ENCODE measurements at regions not wholly inside any gene's neighbourhood (a gene's known extent, or its start where the extent isn't known, plus 50 kb on each side); places are given as distances from the start of the nearest gene placed in this dataset.
A peak's percentile ranks its signal among the peaks of the same experiment; 100 is the strongest.

DNA sequence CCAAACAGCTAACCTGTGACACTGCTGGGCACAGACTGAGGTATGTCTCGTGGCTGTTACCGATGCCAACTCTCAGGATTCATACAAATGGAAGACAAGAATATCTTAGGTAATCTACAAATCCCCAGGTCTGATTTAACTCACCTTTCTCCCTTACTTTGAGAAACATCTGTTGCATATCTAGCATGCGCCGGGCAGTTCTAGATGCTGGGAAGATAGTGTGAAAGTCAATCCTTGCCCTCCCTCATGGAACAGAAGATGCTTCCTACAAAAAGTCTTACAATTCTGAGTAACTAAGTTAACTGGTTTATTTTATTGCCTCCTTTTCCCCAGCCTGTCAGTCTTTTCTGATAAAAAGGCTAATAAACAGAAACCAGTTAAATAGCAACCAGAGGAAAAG is 212.2 kb upstream of the FAT1 start:
- H3K9ac ChIP-seq (ENCODE audit: insufficient read depth in 1 of 2, low read length in 2 of 2): no peak overlapping the region
- ATAC-seq (ENCODE audit: insufficient read depth, low FRiP score): no peak
- 94 to 96% methylated on average over 4 of the region's 4 CpGs for WGBS, 2 donors
- H3K9me3 ChIP-seq (ENCODE audit: control insufficient read depth in 4 of 4, insufficient read depth in 3 of 4, low read length in 3 of 4): peaks cover 0 to 3% (median 0%) of the 10 kb centered on the region in 4 donors
- H3K4me3 ChIP-seq: no peak overlapping the region
- TF ChIP-seq, protein P1, sequence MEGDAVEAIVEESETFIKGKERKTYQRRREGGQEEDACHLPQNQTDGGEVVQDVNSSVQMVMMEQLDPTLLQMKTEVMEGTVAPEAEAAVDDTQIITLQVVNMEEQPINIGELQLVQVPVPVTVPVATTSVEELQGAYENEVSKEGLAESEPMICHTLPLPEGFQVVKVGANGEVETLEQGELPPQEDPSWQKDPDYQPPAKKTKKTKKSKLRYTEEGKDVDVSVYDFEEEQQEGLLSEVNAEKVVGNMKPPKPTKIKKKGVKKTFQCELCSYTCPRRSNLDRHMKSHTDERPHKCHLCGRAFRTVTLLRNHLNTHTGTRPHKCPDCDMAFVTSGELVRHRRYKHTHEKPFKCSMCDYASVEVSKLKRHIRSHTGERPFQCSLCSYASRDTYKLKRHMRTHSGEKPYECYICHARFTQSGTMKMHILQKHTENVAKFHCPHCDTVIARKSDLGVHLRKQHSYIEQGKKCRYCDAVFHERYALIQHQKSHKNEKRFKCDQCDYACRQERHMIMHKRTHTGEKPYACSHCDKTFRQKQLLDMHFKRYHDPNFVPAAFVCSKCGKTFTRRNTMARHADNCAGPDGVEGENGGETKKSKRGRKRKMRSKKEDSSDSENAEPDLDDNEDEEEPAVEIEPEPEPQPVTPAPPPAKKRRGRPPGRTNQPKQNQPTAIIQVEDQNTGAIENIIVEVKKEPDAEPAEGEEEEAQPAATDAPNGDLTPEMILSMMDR (IDR thresholded peaks at IDR 0.05; ENCODE audit: control extremely low read depth, extremely low read depth): no peak
- DNase-seq: peak in 1 of 3 donors; percentile 56
- no peak overlapping the region for H3K27ac ChIP-seq (ENCODE audit: low read depth in 1 of 2, low read length in 1 of 2)
- H3K27me3 ChIP-seq (ENCODE audit: control insufficient read depth in 3 of 3, insufficient read depth in 3 of 3, low read length in 2 of 3): no peaks in the 10 kb centered on the region
- no peaks in the 10 kb centered on the region for H3K36me3 ChIP-seq (ENCODE audit: control insufficient read depth in 4 of 4, insufficient read depth in 4 of 4, low read length in 4 of 4)
- peaks cover 2 to 45% (median 16%) of the 10 kb centered on the region in 5 donors for H3K4me1 ChIP-seq (ENCODE audit: control insufficient read depth in 5 of 5, insufficient read depth in 5 of 5, low read length in 5 of 5)

DNA sequence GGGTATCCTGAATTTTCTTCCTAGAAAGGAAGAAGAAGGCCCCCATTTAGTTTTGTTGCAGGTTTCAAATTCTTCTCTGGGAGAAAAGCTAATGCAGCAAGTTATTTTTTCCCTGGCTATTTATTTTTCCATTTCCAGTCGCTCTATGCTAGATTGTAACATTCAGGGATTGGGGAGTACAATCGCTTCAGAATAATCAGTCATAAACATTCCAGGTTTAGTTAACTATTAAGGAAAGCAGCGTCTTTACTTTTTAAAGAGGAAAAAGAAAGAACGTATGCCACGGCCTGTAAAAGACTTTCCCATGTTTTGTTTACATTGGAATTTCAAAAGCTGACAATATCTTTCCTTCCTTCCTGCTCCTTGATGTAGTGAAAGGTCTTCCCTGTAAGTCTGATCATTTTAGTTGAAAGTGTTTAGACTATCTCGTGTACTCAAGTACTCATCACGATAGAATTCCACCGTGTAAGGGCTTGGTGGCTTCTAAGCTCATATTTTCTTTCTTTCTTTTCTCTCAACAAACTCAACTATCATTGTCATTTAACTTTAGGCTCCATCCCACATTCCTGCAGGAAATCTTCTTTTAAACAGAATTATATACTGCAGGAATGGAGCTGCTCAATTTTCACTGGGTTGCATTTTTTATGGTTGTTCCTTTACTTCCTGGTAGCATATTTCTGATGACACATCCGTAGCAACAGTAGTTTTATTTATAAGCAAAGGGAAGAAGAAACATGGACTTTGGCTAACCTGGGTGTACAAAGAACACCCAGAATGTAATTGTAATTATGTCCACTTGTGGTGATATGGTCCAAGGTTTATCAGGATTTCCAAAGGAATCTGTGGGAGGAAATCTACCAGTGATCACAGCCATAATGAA is 213.1 kb upstream of the FAT1 start:
- 37 to 56% methylated on average over 9 of the region's 9 CpGs for WGBS, 2 donors
- no peak overlapping the region for H3K27ac ChIP-seq (ENCODE audit: low read depth in 1 of 2, low read length in 1 of 2)
- DNase-seq (peak in 2 of 3 donors; percentile 66 to 70), ATAC-seq (ENCODE audit: insufficient read depth, low FRiP score) (no peak)
- peaks cover 2 to 45% (median 16%) of the 10 kb centered on the region in 5 donors for H3K4me1 ChIP-seq (ENCODE audit: control insufficient read depth in 5 of 5, insufficient read depth in 5 of 5, low read length in 5 of 5)
- no peak overlapping the region for H3K4me3 ChIP-seq
- H3K9me3 ChIP-seq (ENCODE audit: control insufficient read depth in 4 of 4, insufficient read depth in 3 of 4, low read length in 3 of 4): peaks cover 0 to 3% (median 0%) of the 10 kb centered on the region in 4 donors
- no peak overlapping the region for H3K9ac ChIP-seq (ENCODE audit: insufficient read depth in 1 of 2, low read length in 2 of 2)
- no peaks in the 10 kb centered on the region for H3K27me3 ChIP-seq (ENCODE audit: control insufficient read depth in 3 of 3, insufficient read depth in 3 of 3, low read length in 2 of 3)
- no peaks in the 10 kb centered on the region for H3K36me3 ChIP-seq (ENCODE audit: control insufficient read depth in 4 of 4, insufficient read depth in 4 of 4, low read length in 4 of 4)
- TF ChIP-seq, protein P1 (IDR thresholded peaks at IDR 0.05; ENCODE audit: control extremely low read depth, extremely low read depth): no peak

DNA sequence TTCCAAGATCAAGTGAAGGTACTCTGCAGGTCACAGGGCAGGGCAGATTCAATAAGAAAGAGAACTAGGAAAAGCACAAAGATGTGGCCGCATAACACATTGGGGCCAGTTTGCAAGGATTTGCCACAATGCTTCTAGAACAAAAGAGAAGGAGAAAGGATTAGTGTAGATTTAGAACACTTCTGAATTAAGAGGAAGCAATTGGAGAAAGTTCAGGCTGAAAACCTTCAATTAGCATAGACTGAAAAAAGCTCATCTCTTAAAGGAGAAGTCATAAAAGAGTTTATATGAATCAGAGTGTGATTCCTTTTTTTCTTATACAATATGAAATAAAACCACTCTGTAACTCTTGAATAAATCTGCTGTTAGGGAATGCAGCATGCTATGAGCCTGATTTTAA is 215.6 kb upstream of the FAT1 start:
- no peak for ATAC-seq (ENCODE audit: insufficient read depth, low FRiP score)
- 93 to 98% methylated on average over 1 of the region's 1 CpG for WGBS, 2 donors
- no peaks in the 10 kb centered on the region for H3K36me3 ChIP-seq (ENCODE audit: control insufficient read depth in 4 of 4, insufficient read depth in 4 of 4, low read length in 4 of 4)
- H3K4me3 ChIP-seq: no peak overlapping the region
- H3K27ac ChIP-seq (ENCODE audit: low read depth in 1 of 2, low read length in 1 of 2): no peak overlapping the region
- peaks cover 0 to 3% (median 0%) of the 10 kb centered on the region in 4 donors for H3K9me3 ChIP-seq (ENCODE audit: control insufficient read depth in 4 of 4, insufficient read depth in 3 of 4, low read length in 3 of 4)
- no peak for DNase-seq
- no peaks in the 10 kb centered on the region for H3K27me3 ChIP-seq (ENCODE audit: control insufficient read depth in 3 of 3, insufficient read depth in 3 of 3, low read length in 2 of 3)
- TF ChIP-seq, protein P1 (IDR thresholded peaks at IDR 0.05; ENCODE audit: control extremely low read depth, extremely low read depth): no peak
- H3K4me1 ChIP-seq (ENCODE audit: control insufficient read depth in 5 of 5, insufficient read depth in 5 of 5, low read length in 5 of 5): peaks cover 0 to 44% (median 30%) of the 10 kb centered on the region in 5 donors
- H3K9ac ChIP-seq (ENCODE audit: insufficient read depth in 1 of 2, low read length in 2 of 2): no peak overlapping the region
